Activated T-helper 1 cell treated with Interleukin-2 at 50 U/mL for 16 hours (primary cell): ENCODE measurements at regions not wholly inside any gene's neighbourhood (a gene's known extent, or its start where the extent isn't known, plus 50 kb on each side); places are given as distances from the start of the nearest gene placed in this dataset.
A peak's percentile ranks its signal among the peaks of the same experiment; 100 is the strongest.

ENCODE experiments used
- DNase-seq: peaks from one replicate; pipeline ENCODE4 v3.0.0-alpha.2; 2020; ENCODE audit warnings: low read depth

DNA sequence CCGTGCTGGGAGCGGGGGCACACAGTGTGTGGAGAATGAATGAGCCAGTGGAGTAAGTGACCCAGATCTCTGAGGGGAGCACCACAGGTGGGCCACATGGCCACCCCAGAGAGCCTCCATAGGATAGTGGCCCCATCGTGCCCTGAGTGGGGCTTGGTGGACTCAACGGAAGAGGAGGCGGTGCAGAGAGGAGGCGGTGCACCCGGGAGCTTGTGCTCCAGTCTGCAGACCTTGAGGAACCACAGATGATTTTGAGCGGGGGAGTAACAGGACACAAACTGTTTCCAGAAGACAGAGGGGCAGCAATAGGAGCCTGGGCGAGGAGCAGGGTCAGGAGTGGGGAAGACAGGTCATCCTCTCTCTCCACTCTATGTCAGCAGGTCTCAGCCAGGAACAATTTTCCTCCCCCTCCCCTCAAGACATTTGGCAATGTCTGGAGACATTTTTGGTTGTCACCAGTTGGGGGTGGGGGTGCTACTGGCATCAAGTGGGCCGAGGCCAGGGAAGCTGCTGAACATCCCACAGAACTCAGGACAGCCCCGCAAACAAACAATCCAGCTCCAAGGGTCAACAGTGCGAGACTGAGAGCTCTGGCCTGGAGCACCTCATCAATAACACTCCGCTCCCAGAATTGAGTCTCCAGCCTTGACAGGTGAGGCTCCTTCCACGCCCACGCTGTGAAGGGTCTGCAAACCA, 182.2 kb downstream of the USP12 start:
- no peak for DNase-seq

GRCh38 chr13:26988059-26988769, 183.4 kb downstream of the USP12 start:
- no peak for DNase-seq

DNA sequence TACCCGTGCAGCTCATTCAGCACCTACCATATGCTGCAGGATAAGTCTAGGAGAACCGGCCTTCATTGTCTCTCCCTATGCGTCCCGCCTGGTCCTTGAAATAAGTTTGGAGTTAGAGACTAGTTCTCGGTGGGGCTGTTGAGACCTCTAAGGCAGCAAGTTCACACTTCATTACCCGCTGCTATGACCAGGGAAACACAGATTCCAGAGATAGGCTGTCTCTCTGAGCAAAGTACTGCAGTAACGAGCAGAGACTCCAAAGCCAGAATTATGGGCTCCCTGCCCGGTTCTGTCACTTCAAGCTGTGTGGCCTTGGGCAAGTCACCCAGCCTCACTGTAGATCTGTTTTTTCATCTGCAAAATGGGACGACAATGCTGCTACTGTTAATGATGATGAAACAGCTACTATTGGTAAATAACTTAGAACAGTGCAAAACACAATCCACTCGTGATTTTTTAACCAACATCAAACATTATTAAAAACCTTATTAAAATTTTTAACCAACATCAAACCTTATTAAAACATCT, 184.1 kb downstream of the USP12 start:
- no peak for DNase-seq

DNA sequence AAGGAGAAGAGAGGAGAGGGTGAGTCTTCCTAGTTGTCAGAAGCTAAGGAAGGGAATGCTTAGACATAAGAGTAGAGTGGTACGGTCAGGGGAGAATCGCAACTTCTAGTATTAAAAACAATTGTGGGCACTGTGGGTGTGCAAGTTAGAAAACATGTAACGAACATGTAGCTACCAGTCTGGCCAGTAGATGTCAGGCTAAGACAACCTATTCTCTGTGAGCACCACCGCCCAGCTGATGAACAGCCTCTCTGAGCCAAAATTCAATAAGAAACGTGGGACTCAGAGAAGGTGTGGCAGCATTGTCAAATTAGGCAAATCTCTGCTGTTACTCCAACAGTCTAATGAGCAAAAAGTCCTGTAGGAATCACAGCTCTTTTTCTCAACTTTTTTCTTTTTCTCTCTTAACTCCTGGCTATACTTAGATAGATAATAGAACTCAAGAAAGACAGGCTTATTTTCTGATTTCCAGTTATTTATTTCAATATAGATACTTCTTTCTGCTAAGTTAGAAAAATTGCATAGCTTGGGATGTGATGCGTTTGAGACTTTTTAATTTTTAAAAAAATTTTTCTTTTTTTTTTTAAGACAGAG, 186.2 kb downstream of the USP12 start:
- peak; percentile 40 for DNase-seq

DNA sequence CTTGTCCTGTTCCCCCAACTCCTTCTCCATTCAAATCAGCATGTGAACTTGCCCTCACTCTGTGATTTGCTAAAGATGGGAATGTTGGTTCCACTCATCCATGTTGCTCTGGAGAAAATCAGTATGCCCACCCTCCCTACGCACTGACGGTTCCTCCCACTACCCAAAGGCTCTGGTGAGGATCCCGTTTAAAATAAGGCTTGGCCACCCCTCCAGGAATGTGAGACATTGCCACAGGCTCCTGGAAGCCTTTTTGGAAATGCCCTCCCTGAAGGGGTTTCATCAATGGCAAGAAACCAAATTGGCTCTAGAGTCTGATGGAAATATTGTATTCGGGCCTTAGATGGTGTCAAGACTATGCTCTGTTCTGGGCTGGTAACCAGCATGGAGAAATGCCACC, 187.3 kb downstream of the USP12 start:
- DNase-seq = no peak

DNA sequence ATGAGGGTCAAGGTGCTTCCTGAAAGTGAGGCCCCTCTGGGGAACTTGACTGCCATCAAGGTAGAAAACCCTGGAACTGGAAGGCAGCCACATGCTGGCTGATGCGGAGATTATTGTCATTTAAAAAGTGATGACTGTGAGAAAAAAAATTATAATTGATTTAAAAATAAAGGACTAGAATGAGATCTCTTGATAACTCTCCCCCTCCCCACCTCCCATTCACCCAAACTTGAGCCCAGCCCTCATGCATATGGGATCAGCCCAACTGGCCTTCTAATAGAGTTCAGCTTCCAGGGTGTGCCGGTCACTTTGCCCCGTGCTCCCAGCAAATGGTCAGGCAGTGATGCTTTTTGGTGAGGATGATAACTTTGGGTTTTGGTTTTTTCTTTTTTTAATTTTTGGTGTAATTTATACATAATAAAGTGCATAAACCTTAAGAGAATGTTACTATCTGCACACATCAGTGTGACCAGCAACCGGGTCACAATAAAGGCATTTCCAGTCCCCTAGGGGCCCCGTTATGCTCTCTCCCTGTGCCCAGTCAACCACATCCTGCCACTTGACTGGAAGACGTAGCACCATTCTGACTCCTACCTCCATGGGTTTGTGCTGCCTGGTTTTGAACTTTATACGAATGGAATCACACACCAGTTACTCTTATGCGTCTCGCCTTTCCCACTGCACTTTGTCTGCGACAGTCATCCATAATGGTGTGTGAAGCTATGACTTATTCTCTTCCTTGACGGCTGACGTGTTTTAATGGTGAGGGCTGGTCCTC, 187.9 kb downstream of the USP12 start:
- DNase-seq = no peak

DNA sequence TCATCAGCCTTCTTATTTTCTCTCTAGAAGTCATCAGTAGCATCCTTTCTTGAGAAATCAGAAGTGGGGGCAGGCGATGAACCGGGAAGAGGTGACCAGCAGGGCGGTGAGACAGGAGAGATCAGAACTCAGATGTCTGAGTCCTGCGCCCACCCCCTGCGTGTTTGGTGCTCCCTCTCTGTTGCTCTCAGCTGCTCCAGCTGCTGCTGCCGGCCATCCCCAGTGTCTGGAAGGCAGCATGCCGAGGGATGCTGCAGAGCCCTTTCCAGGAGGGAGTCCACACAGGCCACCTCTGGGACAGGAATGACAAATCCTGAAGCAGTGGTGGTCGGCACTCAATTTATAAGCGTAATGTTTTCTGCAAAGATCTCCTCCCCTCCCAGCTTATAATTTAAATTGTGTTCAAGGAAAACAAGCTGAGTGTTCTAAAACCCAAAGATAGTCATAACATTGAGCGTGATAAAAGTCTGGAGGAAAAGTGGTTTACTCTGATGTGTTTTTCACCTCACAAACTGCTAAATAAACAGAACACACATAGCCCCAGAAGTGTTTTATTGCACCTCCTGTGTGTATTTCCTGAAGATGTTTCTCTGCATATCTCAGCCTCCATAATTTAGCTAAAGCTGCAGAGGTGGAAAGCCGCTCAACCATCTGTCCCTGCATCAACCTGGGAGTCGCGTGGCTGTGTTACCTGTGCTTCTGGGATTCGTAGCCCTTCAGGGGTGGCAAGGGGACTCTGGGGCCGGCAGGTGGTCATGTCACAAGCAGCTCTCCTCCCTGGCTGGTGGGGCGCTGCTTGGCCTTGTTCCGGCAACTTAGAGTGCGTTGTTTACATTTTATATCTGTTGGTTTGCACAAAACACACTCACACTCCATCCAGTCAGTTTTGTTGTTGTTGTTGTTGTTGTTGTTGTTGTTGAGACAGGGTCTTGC, 191.2 kb downstream of the USP12 start:
- DNase-seq = no peak

DNA sequence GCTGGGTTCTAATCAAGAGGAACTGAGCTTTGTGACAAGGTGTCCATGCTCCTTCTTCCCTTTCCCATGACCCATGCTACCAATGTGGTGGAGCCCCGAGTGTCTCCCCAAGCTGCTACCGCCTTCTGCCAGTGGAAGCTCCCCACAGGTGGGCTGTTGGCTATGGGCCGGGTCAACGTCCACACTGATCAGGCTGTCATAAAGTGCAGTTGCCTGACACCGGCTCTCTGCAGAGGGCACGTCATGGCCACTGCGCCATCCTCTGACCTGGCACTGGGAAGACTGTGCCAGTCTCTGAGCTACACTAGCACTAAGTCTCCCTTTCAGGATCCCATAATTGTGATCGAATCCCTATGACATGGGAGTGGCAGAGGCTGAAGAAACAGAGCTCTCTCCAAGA, 192.3 kb downstream of the USP12 start:
- DNase-seq = no peak

DNA sequence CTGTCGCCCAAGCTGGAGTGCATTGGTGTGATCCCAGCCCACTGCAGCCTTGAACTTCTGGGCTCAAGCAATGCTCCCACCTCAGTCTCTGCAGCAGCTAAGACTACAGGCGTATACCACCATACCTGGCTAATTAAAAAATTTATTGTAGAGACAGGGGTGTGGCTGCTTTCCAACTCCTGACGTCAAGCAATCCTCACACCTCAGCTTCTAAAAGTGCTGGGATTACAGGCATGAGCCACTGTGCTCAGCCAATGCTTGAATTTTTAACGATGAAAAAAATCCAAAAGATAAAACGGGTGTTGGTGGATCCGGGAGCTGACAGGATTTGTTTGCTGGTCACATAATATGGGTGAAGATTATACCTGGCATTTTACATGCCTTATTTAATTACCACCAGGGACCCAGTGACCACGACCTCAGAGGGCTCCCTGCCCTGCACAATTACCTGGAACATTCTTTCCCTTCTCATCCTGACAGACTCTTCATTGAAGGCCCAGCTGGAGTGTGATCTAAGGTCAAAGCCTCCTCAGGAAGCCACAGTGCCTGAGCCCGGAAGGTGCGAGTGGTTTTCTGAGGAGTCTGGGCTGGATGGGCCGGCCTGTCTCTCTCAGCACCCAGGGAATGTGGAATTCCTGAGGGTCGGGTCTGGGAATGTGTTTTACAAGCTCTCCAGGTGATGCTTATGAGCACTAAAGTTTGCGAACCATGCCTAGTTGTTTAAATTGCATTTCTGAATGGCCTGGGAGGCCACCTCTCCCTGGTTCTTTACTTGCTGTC, 193.3 kb downstream of the USP12 start:
- DNase-seq = no peak

- no peak for DNase-seq
These were observed 194.1 kb downstream of the USP12 start for GRCh38 chr13:26977541-26977940.

GRCh38 chr13:26976313-26976712, 195.3 kb downstream of the USP12 start:
- no peak for DNase-seq

DNA sequence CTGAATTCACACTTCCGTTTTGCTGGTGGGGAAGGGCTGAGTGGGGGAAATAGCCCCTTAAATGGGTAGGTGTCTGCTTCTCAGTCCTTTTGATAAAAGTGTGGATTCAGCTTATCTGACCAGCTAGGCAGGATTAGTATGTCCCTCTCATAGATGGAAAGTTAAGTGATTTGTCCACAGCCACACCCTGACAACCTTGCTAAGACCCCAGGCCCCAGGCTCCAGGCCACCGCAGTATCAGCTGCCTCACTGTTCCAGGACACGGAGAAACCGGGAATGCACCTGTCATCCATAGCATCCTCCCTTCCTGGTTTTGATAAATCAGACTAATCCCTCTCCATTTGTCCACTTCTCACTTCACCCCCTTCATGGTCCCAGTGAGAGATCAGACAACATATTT, 197.7 kb downstream of the USP12 start:
- DNase-seq = no peak

DNA sequence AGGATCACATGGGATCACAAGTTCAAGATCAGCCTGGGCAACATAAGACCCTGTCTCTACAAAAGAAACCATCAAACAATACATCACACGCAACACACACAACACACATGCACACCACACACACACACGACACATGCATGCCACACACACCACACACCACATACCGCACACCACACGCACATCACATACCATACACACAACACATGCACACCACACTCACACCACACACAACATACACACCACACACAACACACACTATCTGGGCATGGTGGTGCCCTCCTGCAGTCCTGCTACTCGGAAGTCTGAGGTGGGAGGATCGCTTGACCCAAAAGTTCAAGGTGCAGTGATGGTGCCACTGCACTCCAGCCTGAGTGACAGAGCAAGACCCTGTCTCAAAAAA, 198.3 kb downstream of the USP12 start:
- no peak for DNase-seq

GRCh38 chr13:26971990-26972887, 199.4 kb downstream of the USP12 start:
- DNase-seq = peak; percentile 1

GRCh38 chr13:26968431-26969341, 202.9 kb downstream of the USP12 start:
- no peak for DNase-seq

- DNase-seq = no peak
These were observed 204.2 kb downstream of the USP12 start for GRCh38 chr13:26967119-26968038.

- no peak for DNase-seq
These were observed 204.9 kb downstream of the USP12 start for GRCh38 chr13:26966701-26967080.
